NOMO-1 (cell line): ENCODE measurements at regions not wholly inside any gene's neighbourhood (a gene's known extent, or its start where the extent isn't known, plus 50 kb on each side); places are given as distances from the start of the nearest gene placed in this dataset.

ENCODE experiments used
- DNase-seq, 2 experiments: peaks; one replicate each; lab custom pipeline; 2025; ENCODE audit not compliant: unreplicated experiment in 2 of 2; lab: John Stamatoyannopoulos, UW

GRCh38 chr1:38580594-38580993 is 279.0 kb downstream of the RRAGC start:
- no peak for DNase-seq

- no peak for DNase-seq
Measured at GRCh38 chr1:38579056-38579455, 280.5 kb downstream of the RRAGC start.

- no peak for DNase-seq
Measured at GRCh38 chr1:38578271-38578951, 281.2 kb downstream of the RRAGC start.

GRCh38 chr1:38577937-38578270 is 281.7 kb downstream of the RRAGC start:
- no peak for DNase-seq

GRCh38 chr1:38577385-38577784 is 282.2 kb downstream of the RRAGC start:
- no peak for DNase-seq

- DNase-seq = no peak
Measured at GRCh38 chr1:38576241-38576640, 283.3 kb downstream of the RRAGC start.

- no peak for DNase-seq
Measured at GRCh38 chr1:38571726-38572125, 287.8 kb downstream of the RRAGC start.

- DNase-seq = no peak
Measured at GRCh38 chr1:38570657-38570975, 289.0 kb downstream of the RRAGC start.

GRCh38 chr1:38569932-38570656 is 289.5 kb downstream of the RRAGC start:
- no peak for DNase-seq

GRCh38 chr1:38568061-38568857 is 291.3 kb downstream of the RRAGC start:
- DNase-seq = no peak

GRCh38 chr1:38567401-38567800 is 292.2 kb downstream of the RRAGC start:
- no peak for DNase-seq

- DNase-seq = no peak
Measured at GRCh38 chr1:38565020-38565491, 294.5 kb downstream of the RRAGC start.

- DNase-seq = no peak
Measured at GRCh38 chr1:38563942-38564735, 295.4 kb downstream of the RRAGC start.

GRCh38 chr1:38561725-38562124 is 297.8 kb downstream of the RRAGC start:
- DNase-seq = no peak

GRCh38 chr1:38561110-38561509 is 298.5 kb downstream of the RRAGC start:
- no peak for DNase-seq

- no peak for DNase-seq
Measured at GRCh38 chr1:38560457-38560856, 299.1 kb downstream of the RRAGC start.

GRCh38 chr1:38559446-38560165 is 300.0 kb downstream of the RRAGC start:
- peak; percentile 43 to 50 for DNase-seq

- peak; percentile 21 to 25 for DNase-seq
Measured at GRCh38 chr1:38558500-38559445, 300.8 kb downstream of the RRAGC start.

GRCh38 chr1:38558055-38558454 is 301.5 kb downstream of the RRAGC start:
- no peak for DNase-seq
